NCI-H2107 treated with DMSO at 0.1 percent for 48 hours (cell line): ENCODE measurements at regions not wholly inside any gene's neighbourhood (a gene's known extent, or its start where the extent isn't known, plus 50 kb on each side); places are given as distances from the start of the nearest gene placed in this dataset.

Experiments used
- DNase-seq: peaks from one replicate; lab custom pipeline; 2025; ENCODE audit not compliant: unreplicated experiment; lab: John Stamatoyannopoulos, UW

GRCh38 chr2:240355001-240355891 lies 80.2 kb upstream of the GPC1 start:
- no peak for DNase-seq

GRCh38 chr2:240355962-240356361 lies 79.5 kb upstream of the GPC1 start:
- DNase-seq = no peak

GRCh38 chr2:240356700-240357640 lies 78.5 kb upstream of the GPC1 start:
- DNase-seq = no peak

- no peak for DNase-seq
These were observed 77.8 kb upstream of the GPC1 start for GRCh38 chr2:240357641-240358012.

- DNase-seq = no peak
These were observed 77.4 kb upstream of the GPC1 start for GRCh38 chr2:240358080-240358479.

GRCh38 chr2:240358821-240359397 lies 76.6 kb upstream of the GPC1 start:
- DNase-seq = no peak

- no peak for DNase-seq
These were observed 75.8 kb upstream of the GPC1 start for GRCh38 chr2:240359695-240360094.

GRCh38 chr2:240360645-240361475 lies 74.6 kb upstream of the GPC1 start:
- no peak for DNase-seq

GRCh38 chr2:240362216-240362755 lies 73.2 kb upstream of the GPC1 start:
- DNase-seq = no peak

GRCh38 chr2:240362826-240363745 lies 72.4 kb upstream of the GPC1 start:
- no peak for DNase-seq

GRCh38 chr2:240363746-240364581 lies 71.5 kb upstream of the GPC1 start:
- DNase-seq = no peak

- DNase-seq = no peak
These were observed 70.9 kb upstream of the GPC1 start for GRCh38 chr2:240364582-240364960.

- DNase-seq = no peak
These were observed 70.3 kb upstream of the GPC1 start for GRCh38 chr2:240364961-240365775.

- DNase-seq = no peak
These were observed 69.4 kb upstream of the GPC1 start for GRCh38 chr2:240365971-240366471.

GRCh38 chr2:240366901-240367300 lies 68.6 kb upstream of the GPC1 start:
- DNase-seq = no peak

GRCh38 chr2:240367721-240368120 lies 67.7 kb upstream of the GPC1 start:
- DNase-seq = no peak

- DNase-seq = no peak
These were observed 66.6 kb upstream of the GPC1 start for GRCh38 chr2:240368781-240369331.
